ENCODE measurements at regions not wholly inside any gene's neighbourhood (a gene's known extent, or its start where the extent isn't known, plus 50 kb on each side); places are given as distances from the start of the nearest gene placed in this dataset.

GRCh38 chr18:22069916-22070315 is 99.5 kb upstream of the GATA6 start:
- no peak overlapping the region for H3K4me3 Mint-ChIP-seq
- no peak overlapping the region for H3K27ac Mint-ChIP-seq
- ATAC-seq (no peak), DNase-seq (ENCODE audit: low spot score) (no peak)
- no peaks in the 10 kb centered on the region for H3K27me3 Mint-ChIP-seq (ENCODE audit: low read depth)
- CTCF ChIA-PET, result no interaction called here
- TF ChIP-seq IRF2 (CRISPR knock-in tag; IDR thresholded peaks at IDR 0.05; ENCODE audit: borderline replicate concordance, low read depth), result no peak
- no peak for TF ChIP-seq TCF7 (CRISPR knock-in tag; IDR thresholded peaks at IDR 0.05; ENCODE audit: low read depth)
- no peak for TF ChIP-seq ZNF512 (CRISPR knock-in tag; IDR thresholded peaks at IDR 0.05; ENCODE audit: borderline replicate concordance)
- TF ChIP-seq E2F5 (CRISPR knock-in tag; IDR thresholded peaks at IDR 0.05), result no peak
- TF ChIP-seq CDX4 (CRISPR knock-in tag; IDR thresholded peaks at IDR 0.05; ENCODE audit: borderline replicate concordance), result no peak
- TF ChIP-seq IRF1 (CRISPR knock-in tag; IDR thresholded peaks at IDR 0.05), result no peak
- no peak for TF ChIP-seq OVOL2 (CRISPR knock-in tag; IDR thresholded peaks at IDR 0.05; ENCODE audit: borderline replicate concordance)
- no peak for TF ChIP-seq ZBTB21 (CRISPR knock-in tag; IDR thresholded peaks at IDR 0.05; ENCODE audit: borderline replicate concordance)
- TF ChIP-seq GABPB1 (CRISPR knock-in tag; IDR thresholded peaks at IDR 0.05), result no peak
- no peak for TF ChIP-seq RORB (CRISPR knock-in tag; IDR thresholded peaks at IDR 0.05)
- TF ChIP-seq MYBL2 (CRISPR knock-in tag; IDR thresholded peaks at IDR 0.05), result no peak
- TF ChIP-seq ZNF317 (CRISPR knock-in tag; IDR thresholded peaks at IDR 0.05; ENCODE audit: borderline replicate concordance, low read depth), result no peak
- no peak for TF ChIP-seq NR2C2 (CRISPR knock-in tag; IDR thresholded peaks at IDR 0.05)
- TF ChIP-seq EMX1 (CRISPR knock-in tag; IDR thresholded peaks at IDR 0.05), result no peak
- no peak for TF ChIP-seq MLX (CRISPR knock-in tag; IDR thresholded peaks at IDR 0.05)
- no peaks in the 10 kb centered on the region for H3K9me3 Mint-ChIP-seq
- H3K4me1 Mint-ChIP-seq, result peaks cover 5% of the 10 kb centered on the region; the same call in 1 of the 2 replicates
- no peaks in the 10 kb centered on the region for H3K36me3 Mint-ChIP-seq
- POLR2A ChIA-PET, result no interaction called here

GRCh38 chr18:22073411-22073810 is 96.0 kb upstream of the GATA6 start:
- H3K36me3 Mint-ChIP-seq, result no peaks in the 10 kb centered on the region
- no peak overlapping the region for H3K27ac Mint-ChIP-seq
- no peak for TF ChIP-seq CBFB (CRISPR knock-in tag; IDR thresholded peaks at IDR 0.05; ENCODE audit: low read depth)
- no peak for TF ChIP-seq ZSCAN18 (CRISPR knock-in tag; IDR thresholded peaks at IDR 0.05)
- TF ChIP-seq HMGA2 (CRISPR knock-in tag; IDR thresholded peaks at IDR 0.05), result no peak
- TF ChIP-seq ATF3 (CRISPR knock-in tag; conservative IDR thresholded peaks at IDR 0.05), result no peak
- TF ChIP-seq ESRRA (CRISPR knock-in tag; IDR thresholded peaks at IDR 0.05; ENCODE audit: borderline replicate concordance), result no peak
- TF ChIP-seq ATF1 (CRISPR knock-in tag; IDR thresholded peaks at IDR 0.05), result no peak
- TF ChIP-seq JAZF1 (CRISPR knock-in tag; IDR thresholded peaks at IDR 0.05), result no peak
- TF ChIP-seq E2F4 (CRISPR knock-in tag; IDR thresholded peaks at IDR 0.05; ENCODE audit: borderline replicate concordance, low read depth), result no peak
- TF ChIP-seq SOX15 (CRISPR knock-in tag; IDR thresholded peaks at IDR 0.05), result no peak
- TF ChIP-seq AFF4 (CRISPR knock-in tag; IDR thresholded peaks at IDR 0.05; ENCODE audit: borderline replicate concordance), result no peak
- TF ChIP-seq IRF2 (CRISPR knock-in tag; IDR thresholded peaks at IDR 0.05; ENCODE audit: borderline replicate concordance, low read depth), result no peak

More at GRCh38 chr18:22073411-22073810, 96.0 kb upstream of the GATA6 start:
- Mint-ChIP-seq H3K9me3 (no peaks in the 10 kb centered on the region), H3K4me3 (no peak overlapping the region), H3K27me3 (ENCODE audit: low read depth) (no peaks in the 10 kb centered on the region; the same call in 1 of the 2 replicates), H3K4me1 (peaks cover 5% of the 10 kb centered on the region; the same call in 1 of the 2 replicates)
- CTCF ChIA-PET, result no interaction called here
- ATAC-seq (no peak), DNase-seq (ENCODE audit: low spot score) (no peak)
- POLR2A ChIA-PET, result no interaction called here
